Breast epithelium (tissue), 3 donors: ENCODE measurements at regions not wholly inside any gene's neighbourhood (a gene's known extent, or its start where the extent isn't known, plus 50 kb on each side); places are given as distances from the start of the nearest gene placed in this dataset.

ENCODE experiments used
- POLR2A ChIP-seq: fragments of 450-650 bp; IDR thresholded peaks from one replicate; pipeline ENCODE4 v1.6.1; 2016; ENCODE audit warnings: antibody characterized with exemption, mild to moderate bottlenecking, moderate library complexity
- TF ChIP-seq, protein P1 (sequence below), 3 donors: fragments of 450-650 bp; IDR thresholded peaks; one replicate each; pipeline ENCODE4 v1.5.1; 2016 to 2017; ENCODE audit warnings: antibody characterized with exemption in 3 of 3, mild to moderate bottlenecking in 3 of 3, moderate library complexity in 3 of 3

DNA sequence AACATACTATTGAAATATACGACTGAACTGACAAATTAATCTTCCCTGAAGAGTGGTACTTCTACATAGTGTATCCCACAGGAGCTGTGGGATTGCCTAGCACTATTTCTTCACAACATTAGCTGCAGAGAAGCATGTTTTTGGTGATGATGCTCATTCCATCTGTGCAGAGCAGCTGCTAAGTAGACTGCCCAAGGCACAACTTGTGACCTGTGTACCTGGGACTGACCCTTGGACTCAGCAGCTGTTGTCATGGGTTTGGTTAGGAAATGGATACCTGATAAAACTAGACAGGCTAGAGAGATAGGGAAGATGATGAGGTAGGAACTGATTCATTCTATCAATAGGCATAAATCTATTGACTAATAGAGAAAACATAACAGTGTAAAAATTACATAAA, 1204.0 kb downstream of the DSC3 start:
- TF ChIP-seq, protein P1, sequence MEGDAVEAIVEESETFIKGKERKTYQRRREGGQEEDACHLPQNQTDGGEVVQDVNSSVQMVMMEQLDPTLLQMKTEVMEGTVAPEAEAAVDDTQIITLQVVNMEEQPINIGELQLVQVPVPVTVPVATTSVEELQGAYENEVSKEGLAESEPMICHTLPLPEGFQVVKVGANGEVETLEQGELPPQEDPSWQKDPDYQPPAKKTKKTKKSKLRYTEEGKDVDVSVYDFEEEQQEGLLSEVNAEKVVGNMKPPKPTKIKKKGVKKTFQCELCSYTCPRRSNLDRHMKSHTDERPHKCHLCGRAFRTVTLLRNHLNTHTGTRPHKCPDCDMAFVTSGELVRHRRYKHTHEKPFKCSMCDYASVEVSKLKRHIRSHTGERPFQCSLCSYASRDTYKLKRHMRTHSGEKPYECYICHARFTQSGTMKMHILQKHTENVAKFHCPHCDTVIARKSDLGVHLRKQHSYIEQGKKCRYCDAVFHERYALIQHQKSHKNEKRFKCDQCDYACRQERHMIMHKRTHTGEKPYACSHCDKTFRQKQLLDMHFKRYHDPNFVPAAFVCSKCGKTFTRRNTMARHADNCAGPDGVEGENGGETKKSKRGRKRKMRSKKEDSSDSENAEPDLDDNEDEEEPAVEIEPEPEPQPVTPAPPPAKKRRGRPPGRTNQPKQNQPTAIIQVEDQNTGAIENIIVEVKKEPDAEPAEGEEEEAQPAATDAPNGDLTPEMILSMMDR (IDR thresholded peaks at IDR 0.05) = no peak
- no peak for TF ChIP-seq POLR2A
